ENCODE measurements at regions not wholly inside any gene's neighbourhood (a gene's known extent, or its start where the extent isn't known, plus 50 kb on each side); places are given as distances from the start of the nearest gene placed in this dataset. TPM values are rescaled to one million over a fixed set of nuclear protein-coding genes. Genes with fewer than 3 reads are reported as not detected.

GRCh38 chrX:77396781-77397180, 50.4 kb upstream of the FGF16 start:
- FAIRE-seq (no peak), DNase-seq (no peak)
- no peaks in the 10 kb centered on the region for H3K36me3 ChIP-seq (ENCODE audit: control insufficient read depth in 2 of 3, insufficient read depth in 3 of 3, low read length in 3 of 3)
- no peak for TF ChIP-seq CTCF (IDR thresholded peaks at IDR 0.05; ENCODE audit: borderline replicate concordance, extremely low read depth, insufficient read depth)
- H3K4me1 ChIP-seq (ENCODE audit: control insufficient read depth in 2 of 3, insufficient read depth in 2 of 3, low read depth in 1 of 3, low read length in 3 of 3) = no peaks in the 10 kb centered on the region
- H3K9ac ChIP-seq (ENCODE audit: low read length in 3 of 3) = no peak overlapping the region
- no peaks in the 10 kb centered on the region for H3K27me3 ChIP-seq (ENCODE audit: control insufficient read depth, insufficient read depth, low read length)
- intact Hi-C loops (cut with DNase I) = no loop called here
- no peak overlapping the region for H3K4me3 ChIP-seq (ENCODE audit: low read length in 3 of 3)
- no peak overlapping the region for H3K27ac ChIP-seq (ENCODE audit: low read depth in 2 of 2, low read length in 2 of 2)
- H3K9me3 ChIP-seq (ENCODE audit: control insufficient read depth in 2 of 3, insufficient read depth in 1 of 3, low read length in 3 of 3) = no peaks in the 10 kb centered on the region

Small RNA genes lying in the stretch of these regions (microRNA-seq; reads per million reads assigned to microRNA genes)
- gene MIR325 (not detected), gene MIR384 (not detected)

Data from kidney (tissue), 13 donors.